ENCODE measurements at regions not wholly inside any gene's neighbourhood (a gene's known extent, or its start where the extent isn't known, plus 50 kb on each side); places are given as distances from the start of the nearest gene placed in this dataset.

DNA sequence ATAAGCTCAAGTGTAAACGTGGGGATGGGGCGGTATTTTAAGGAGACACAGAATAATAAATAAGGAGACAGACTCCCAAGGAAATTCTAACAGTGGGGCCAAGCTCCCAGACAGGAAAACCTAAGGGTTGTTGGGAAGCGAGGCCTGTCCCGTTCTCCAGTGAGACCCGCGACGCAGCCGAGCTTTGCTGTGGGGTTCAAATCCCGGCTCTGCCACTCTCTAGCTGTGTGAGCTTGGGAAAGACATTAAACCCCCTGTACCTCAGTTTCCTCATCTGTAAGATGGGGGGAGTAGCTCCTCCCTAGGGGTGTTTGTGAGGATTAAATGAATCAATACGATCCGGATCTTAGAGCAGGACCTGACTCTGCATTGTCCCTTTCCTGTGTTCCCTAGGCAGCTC, 106.8 kb downstream of the TRIM29 start:
- TF ChIP-seq, protein P1, sequence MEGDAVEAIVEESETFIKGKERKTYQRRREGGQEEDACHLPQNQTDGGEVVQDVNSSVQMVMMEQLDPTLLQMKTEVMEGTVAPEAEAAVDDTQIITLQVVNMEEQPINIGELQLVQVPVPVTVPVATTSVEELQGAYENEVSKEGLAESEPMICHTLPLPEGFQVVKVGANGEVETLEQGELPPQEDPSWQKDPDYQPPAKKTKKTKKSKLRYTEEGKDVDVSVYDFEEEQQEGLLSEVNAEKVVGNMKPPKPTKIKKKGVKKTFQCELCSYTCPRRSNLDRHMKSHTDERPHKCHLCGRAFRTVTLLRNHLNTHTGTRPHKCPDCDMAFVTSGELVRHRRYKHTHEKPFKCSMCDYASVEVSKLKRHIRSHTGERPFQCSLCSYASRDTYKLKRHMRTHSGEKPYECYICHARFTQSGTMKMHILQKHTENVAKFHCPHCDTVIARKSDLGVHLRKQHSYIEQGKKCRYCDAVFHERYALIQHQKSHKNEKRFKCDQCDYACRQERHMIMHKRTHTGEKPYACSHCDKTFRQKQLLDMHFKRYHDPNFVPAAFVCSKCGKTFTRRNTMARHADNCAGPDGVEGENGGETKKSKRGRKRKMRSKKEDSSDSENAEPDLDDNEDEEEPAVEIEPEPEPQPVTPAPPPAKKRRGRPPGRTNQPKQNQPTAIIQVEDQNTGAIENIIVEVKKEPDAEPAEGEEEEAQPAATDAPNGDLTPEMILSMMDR (conservative IDR thresholded peaks at IDR 0.05) = no peak
- no peak for TF ChIP-seq EZH2 (IDR thresholded peaks at IDR 0.05; ENCODE audit: low read depth)
